ENCODE measurements at regions not wholly inside any gene's neighbourhood (a gene's known extent, or its start where the extent isn't known, plus 50 kb on each side); places are given as distances from the start of the nearest gene placed in this dataset.

DNA sequence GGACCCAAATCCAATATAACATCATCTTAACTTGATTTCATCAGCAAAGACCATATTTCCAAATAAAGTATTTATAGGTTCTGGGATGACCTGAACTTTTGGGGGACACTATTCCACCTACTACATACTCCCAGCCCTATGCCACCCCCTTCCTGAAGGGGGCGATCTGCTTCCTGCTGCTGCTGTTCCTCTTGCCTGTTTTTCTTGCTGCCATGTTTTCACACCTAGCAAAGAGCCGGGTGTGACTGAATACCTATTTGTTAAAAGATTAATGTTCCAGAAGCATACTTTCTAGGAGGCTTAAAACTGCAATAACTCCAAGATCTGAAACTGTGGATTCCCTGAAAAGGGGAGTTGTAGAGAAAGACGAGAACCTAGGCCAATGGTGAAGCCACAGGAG is 89.7 kb downstream of the ICOS start:
- TF ChIP-seq EZH2 (optimal IDR thresholded peaks at IDR 0.05; ENCODE audit: low read depth, low read length) (no peak), EZH2phosphoT487 (IDR thresholded peaks at IDR 0.05; ENCODE audit: low read length) (no peak)
- TF ChIP-seq, protein P1, sequence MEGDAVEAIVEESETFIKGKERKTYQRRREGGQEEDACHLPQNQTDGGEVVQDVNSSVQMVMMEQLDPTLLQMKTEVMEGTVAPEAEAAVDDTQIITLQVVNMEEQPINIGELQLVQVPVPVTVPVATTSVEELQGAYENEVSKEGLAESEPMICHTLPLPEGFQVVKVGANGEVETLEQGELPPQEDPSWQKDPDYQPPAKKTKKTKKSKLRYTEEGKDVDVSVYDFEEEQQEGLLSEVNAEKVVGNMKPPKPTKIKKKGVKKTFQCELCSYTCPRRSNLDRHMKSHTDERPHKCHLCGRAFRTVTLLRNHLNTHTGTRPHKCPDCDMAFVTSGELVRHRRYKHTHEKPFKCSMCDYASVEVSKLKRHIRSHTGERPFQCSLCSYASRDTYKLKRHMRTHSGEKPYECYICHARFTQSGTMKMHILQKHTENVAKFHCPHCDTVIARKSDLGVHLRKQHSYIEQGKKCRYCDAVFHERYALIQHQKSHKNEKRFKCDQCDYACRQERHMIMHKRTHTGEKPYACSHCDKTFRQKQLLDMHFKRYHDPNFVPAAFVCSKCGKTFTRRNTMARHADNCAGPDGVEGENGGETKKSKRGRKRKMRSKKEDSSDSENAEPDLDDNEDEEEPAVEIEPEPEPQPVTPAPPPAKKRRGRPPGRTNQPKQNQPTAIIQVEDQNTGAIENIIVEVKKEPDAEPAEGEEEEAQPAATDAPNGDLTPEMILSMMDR (IDR thresholded peaks at IDR 0.05; ENCODE audit: low read length): peak; percentile 73
- DNase-seq: no peak
- H3K9me3 ChIP-seq (replicated peaks; ENCODE audit: insufficient read depth, low read length): no peaks in the 10 kb centered on the region
- H3K79me2 ChIP-seq (ENCODE audit: low read length): no peaks in the 10 kb centered on the region
- no peaks in the 10 kb centered on the region for H4K20me1 ChIP-seq (ENCODE audit: insufficient read depth, low read length)
- H3K4me3 ChIP-seq (ENCODE audit: low read length): no peak overlapping the region
- H3K9me2 ChIP-seq (replicated peaks; ENCODE audit: insufficient read depth, low read length): no peaks in the 10 kb centered on the region
- H3F3A ChIP-seq (ENCODE audit: insufficient read depth, low read length): no peaks in the 10 kb centered on the region
- no peaks in the 10 kb centered on the region for H3K36me3 ChIP-seq (replicated peaks; ENCODE audit: insufficient read depth, low read length)
- H3K4me1 ChIP-seq (ENCODE audit: low read length): peaks cover 31% of the 10 kb centered on the region
- H3K27ac ChIP-seq (ENCODE audit: low read length): peak overlapping the region; percentile 83
- H2AFZ ChIP-seq (ENCODE audit: low read length): no peak overlapping the region
- H3K9ac ChIP-seq (ENCODE audit: low read length): peak overlapping the region; percentile 53
- peak overlapping the region; percentile 42; the same call in 1 of the 2 replicates for H3K4me2 ChIP-seq (ENCODE audit: low read depth, low read length)
- H3K27me3 ChIP-seq (replicated peaks; ENCODE audit: insufficient read depth, low read length): no peaks in the 10 kb centered on the region

DNA sequence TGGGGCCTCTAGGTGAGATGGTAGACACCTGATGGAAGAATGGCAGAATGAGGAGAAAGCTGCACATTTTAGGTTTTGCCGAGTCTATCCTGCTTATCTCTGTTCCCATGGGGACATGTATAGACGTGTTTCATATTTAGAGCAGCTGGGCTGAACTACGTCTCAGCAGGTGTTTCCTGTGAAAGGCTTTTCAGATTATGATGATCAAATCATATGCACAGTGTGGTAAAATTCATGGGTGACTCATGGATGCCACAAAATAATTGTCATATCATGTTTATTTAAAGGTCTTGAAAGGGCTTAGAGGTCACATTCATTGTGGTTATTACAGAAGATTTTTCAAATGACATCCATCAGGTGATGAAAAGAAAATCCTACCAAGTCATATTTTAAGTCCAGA is 90.5 kb downstream of the ICOS start:
- H2AFZ ChIP-seq (ENCODE audit: low read length): no peak overlapping the region
- H3K4me1 ChIP-seq (ENCODE audit: low read length): peaks cover 31% of the 10 kb centered on the region
- H3K4me3 ChIP-seq (ENCODE audit: low read length): no peak overlapping the region
- no peak for TF ChIP-seq EZH2 (optimal IDR thresholded peaks at IDR 0.05; ENCODE audit: low read depth, low read length)
- TF ChIP-seq EZH2phosphoT487 (IDR thresholded peaks at IDR 0.05; ENCODE audit: low read length): no peak
- TF ChIP-seq, protein P1 (IDR thresholded peaks at IDR 0.05; ENCODE audit: low read length): no peak
- H3K9ac ChIP-seq (ENCODE audit: low read length): peak overlapping the region; percentile 53
- no peaks in the 10 kb centered on the region for H3K9me2 ChIP-seq (replicated peaks; ENCODE audit: insufficient read depth, low read length)
- H3K9me3 ChIP-seq (replicated peaks; ENCODE audit: insufficient read depth, low read length): no peaks in the 10 kb centered on the region
- no peaks in the 10 kb centered on the region for H4K20me1 ChIP-seq (ENCODE audit: insufficient read depth, low read length)
- no peaks in the 10 kb centered on the region for H3K27me3 ChIP-seq (replicated peaks; ENCODE audit: insufficient read depth, low read length)
- H3K27ac ChIP-seq (ENCODE audit: low read length): peak overlapping the region; percentile 83
- no peaks in the 10 kb centered on the region for H3F3A ChIP-seq (ENCODE audit: insufficient read depth, low read length)
- H3K4me2 ChIP-seq (ENCODE audit: low read depth, low read length): peak overlapping the region; percentile 42
- DNase-seq: peak; percentile 98
- no peaks in the 10 kb centered on the region for H3K36me3 ChIP-seq (replicated peaks; ENCODE audit: insufficient read depth, low read length)
- no peaks in the 10 kb centered on the region for H3K79me2 ChIP-seq (ENCODE audit: low read length)

GRCh38 chr2:204030322-204030721 is 93.8 kb downstream of the ICOS start:
- H3K9me3 ChIP-seq (replicated peaks; ENCODE audit: insufficient read depth, low read length): no peaks in the 10 kb centered on the region
- no peaks in the 10 kb centered on the region for H3K9me2 ChIP-seq (replicated peaks; ENCODE audit: insufficient read depth, low read length)
- no peak overlapping the region for H3K4me2 ChIP-seq (ENCODE audit: low read depth, low read length)
- H3F3A ChIP-seq (ENCODE audit: insufficient read depth, low read length): no peaks in the 10 kb centered on the region
- peaks cover 23% of the 10 kb centered on the region for H3K4me1 ChIP-seq (ENCODE audit: low read length)
- H3K27ac ChIP-seq (ENCODE audit: low read length): no peak overlapping the region
- no peak overlapping the region for H3K9ac ChIP-seq (ENCODE audit: low read length)
- H2AFZ ChIP-seq (ENCODE audit: low read length): no peak overlapping the region
- DNase-seq: no peak
- no peaks in the 10 kb centered on the region for H3K79me2 ChIP-seq (ENCODE audit: low read length)
- H3K27me3 ChIP-seq (replicated peaks; ENCODE audit: insufficient read depth, low read length): no peaks in the 10 kb centered on the region
- TF ChIP-seq, protein P1 (IDR thresholded peaks at IDR 0.05; ENCODE audit: low read length): no peak
- TF ChIP-seq EZH2phosphoT487 (IDR thresholded peaks at IDR 0.05; ENCODE audit: low read length): no peak
- no peak for TF ChIP-seq EZH2 (optimal IDR thresholded peaks at IDR 0.05; ENCODE audit: low read depth, low read length)
- no peaks in the 10 kb centered on the region for H3K36me3 ChIP-seq (replicated peaks; ENCODE audit: insufficient read depth, low read length)
- H3K4me3 ChIP-seq (ENCODE audit: low read length): no peak overlapping the region
- H4K20me1 ChIP-seq (ENCODE audit: insufficient read depth, low read length): no peaks in the 10 kb centered on the region
